ENCODE measurements at regions not wholly inside any gene's neighbourhood (a gene's known extent, or its start where the extent isn't known, plus 50 kb on each side); places are given as distances from the start of the nearest gene placed in this dataset.

- no peak for DNase-seq
Measured at GRCh38 chr11:129291546-129291945, 84.1 kb upstream of the BARX2 start.

DNA sequence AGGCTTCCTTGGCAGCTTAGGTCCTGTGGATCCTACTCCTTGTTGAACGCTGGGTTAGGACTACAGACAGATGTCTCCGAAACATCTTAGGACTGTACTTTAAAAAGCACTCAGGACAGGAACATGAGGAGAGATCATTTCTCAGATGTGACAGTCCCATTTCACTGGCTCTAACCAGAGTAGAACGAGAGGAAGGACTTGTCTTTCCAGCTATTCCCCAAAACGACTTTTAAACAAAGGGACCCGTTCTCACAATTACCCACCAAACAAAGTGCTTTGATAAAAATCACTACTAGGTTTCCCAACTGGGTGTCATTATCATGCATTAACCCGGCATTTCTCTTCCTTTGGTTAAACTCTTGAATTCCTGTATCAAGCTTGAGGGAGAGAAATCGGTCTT lies 84.7 kb upstream of the BARX2 start:
- no peak for DNase-seq

GRCh38 chr11:129289350-129290040 lies 86.2 kb upstream of the BARX2 start:
- no peak for DNase-seq

DNA sequence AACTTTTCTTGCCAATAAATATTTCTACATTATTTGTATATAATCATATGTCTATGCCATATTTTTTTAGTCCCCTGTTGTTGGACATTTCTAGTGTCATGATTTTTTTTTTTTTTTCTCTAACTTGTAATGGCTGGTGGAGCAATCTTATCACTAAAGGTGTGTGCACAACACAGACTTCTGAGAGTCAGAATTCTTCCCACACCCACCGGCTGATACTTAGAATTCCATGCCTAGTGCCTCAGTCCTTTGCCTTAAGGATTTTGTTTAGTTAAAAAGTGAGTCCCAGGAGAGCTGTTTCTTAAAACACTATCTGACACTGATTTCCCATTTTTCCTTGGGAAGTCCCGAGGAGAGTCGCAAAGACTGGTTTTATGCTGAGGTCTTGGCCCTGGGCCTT lies 87.7 kb upstream of the BARX2 start:
- no peak for DNase-seq

DNA sequence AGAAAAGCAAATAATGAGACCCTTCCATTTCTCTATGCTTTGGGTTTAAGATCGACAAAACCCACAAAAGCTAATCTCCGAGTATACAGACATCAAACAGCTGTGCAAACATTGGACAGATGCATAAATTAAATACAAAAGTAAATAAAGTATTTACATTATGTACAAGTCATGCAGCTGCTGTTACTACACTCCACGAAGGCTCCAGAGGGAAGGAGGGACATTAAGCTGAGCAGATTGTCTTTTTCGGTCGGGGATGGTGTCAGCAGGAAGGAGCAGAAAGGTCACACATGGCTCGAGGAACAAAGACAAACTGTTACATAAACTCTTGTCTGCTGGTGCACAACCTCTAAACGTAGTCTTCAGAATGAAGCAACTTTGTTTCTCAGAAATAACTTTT lies 88.8 kb upstream of the BARX2 start:
- no peak for DNase-seq

DNA sequence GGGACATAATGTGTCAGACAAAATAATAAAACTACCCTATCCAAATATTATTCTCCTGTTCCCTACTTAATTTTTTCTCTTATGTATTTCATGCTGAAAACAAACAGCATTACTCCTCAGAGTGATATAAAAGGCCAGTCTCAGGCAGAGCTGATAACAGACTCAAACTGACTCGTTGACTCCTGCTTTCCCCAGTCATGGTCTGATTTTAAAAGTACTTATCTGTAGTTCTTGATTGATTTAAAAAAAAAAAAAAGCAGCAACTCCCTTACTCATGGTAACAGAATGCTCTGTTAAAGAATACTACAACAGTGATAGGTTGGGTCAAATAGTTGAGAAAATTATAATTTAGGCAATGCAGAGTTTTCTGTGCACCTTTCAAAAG lies 90.3 kb upstream of the BARX2 start:
- DNase-seq = no peak

DNA sequence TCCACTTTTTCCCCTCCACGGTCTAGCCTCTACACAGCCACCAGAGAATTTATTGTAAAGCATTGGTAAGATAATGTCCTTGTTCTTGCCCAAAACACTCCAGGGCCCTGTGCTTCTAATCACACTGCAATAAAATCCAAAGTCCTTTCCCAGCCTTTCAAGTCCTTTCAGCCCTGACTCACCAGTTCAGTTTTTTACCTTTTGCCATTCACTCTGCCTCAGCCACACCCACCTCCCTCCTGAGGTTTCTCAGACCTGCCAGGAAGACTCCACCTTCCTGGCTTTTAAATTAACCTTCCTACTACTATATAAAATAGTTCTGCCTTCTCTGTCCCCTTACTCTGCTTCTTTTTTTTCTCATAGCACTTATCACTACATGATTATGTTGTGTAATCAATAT lies 91.0 kb upstream of the ARHGAP32 start:
- DNase-seq = no peak

DNA sequence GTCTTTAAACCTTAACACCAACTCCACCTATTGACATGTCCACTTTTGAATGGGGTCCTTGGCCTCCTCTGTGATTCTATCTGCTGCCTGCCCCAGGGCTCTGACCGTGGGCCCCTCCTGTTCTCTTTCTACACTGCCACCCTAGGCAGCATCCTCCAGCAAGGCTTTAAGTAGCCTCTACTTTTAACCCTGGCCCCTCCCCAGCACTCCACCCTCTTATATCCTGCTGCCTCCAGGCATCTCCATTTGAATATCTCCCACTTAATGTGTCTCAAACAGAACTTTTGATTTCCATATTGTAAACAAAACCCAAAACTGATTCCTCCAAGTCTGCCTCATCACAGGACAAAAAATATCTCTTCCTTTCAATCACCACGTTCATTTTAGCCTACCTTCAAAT lies 90.5 kb upstream of the ARHGAP32 start:
- no peak for DNase-seq

- no peak for DNase-seq
Measured at GRCh38 chr11:129281471-129282415, 89.6 kb upstream of the ARHGAP32 start.

DNA sequence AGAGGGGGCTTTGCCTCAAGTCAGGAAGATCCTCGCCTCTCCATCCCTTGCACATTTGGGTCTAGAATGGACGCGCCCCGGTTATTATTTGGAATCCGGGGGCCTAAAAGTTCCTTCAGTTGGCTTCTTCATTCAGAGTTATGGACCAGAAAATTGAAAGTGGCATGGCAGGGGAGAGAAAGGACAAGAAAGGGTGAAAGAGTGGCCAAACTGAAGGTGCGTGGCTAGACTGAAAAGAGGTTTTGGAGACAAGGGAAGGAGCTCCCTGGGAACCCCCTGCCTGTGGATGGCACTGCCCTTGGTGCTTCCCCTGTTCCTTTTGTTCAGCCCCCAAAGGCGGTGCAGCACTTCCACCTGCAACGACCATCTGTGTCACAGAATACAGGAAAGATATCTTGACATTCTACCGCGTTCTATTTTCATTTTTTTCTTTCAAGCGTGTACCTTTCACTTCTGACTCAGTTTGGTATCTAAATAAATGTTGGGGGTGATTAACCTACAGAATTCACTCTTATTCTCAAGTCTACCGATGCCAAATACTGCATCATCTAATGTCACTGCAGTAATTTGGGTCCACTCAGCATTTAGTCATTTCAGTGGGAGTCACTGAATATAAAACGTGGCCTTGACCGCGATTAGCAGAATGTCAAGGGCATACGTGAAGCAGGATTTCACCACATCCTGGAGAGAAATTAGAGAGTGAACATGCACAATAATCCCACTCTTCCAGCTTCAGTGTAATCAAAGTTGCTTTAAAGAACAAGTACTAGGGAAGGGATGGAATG lies 88.1 kb upstream of the ARHGAP32 start:
- no peak for DNase-seq

DNA sequence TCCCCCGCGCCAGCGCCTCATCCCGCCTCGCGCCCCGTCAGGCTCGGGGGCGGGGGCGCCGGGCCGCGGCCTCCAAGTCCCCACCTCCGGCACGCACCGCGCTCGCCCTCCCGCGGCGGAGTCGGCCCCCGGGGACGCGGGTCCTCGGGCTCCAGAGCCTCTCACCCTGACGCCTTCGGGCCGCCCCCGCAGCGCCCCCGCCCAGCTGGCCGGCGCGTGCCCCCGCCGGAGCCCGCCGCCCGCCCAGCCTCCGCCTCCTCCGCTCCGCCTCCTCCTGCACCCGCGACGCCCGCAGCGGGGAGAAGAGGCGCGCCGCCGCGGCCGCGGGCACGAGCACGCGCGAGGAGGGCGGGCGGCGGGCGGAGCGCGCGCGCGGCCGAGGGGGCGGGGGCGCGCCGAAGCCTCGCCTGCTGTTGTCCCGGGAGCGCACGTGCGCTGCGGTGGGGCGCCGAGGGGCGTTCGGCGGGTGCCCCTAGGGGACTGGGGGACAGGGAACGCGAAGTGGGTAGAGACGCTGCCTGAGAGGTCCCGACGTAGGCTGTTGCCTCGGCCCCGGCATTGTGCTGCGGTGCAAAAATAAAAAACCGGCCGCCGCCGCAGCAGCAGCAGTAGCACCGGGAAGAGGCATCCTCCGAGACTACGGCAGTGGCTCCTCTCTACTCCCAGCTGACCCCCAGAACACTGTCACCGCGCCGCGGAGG lies 87.4 kb upstream of the ARHGAP32 start:
- peak; percentile 78 for DNase-seq

- no peak for DNase-seq
Measured at GRCh38 chr11:129278586-129279319, 86.6 kb upstream of the ARHGAP32 start.

- DNase-seq = no peak
Measured at GRCh38 chr11:129277198-129277843, 85.2 kb upstream of the ARHGAP32 start.

- DNase-seq = no peak
Measured at GRCh38 chr11:129275828-129276227, 83.7 kb upstream of the ARHGAP32 start.

DNA sequence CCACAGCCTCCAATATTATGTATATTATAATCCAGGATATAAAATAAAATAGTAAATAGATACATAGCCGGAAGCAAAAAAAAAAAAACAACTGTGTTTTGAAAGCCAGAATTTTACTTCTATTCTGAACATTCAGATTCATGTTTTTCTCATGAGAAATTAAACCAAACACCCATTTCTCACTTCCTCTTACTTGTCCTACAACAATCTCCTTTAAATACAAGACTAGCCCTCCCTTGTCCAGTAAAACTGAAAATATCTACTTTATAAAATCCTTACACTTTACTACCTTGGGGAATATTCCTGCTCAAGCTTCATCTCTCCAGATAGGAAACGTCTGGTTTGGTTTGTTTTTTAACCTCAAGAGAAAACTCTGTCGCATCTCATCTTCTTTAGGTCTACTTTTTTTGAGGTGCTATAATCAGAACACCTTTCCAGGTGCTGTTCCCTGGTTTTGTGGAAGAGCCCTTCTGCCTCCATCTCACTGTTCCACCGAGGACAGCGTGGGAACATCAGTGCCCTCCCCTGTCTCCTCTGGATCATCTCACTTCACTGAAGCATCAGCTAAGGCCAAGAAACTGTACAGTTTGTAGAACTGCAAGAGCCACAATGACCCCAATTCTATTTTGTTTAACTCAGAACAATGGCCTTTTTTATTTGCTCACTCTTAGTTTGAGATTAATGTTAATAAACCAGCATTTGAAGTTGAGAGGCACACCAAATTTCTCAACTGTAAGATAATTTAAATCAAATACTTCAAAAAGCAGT lies 82.0 kb upstream of the ARHGAP32 start:
- no peak for DNase-seq

DNA sequence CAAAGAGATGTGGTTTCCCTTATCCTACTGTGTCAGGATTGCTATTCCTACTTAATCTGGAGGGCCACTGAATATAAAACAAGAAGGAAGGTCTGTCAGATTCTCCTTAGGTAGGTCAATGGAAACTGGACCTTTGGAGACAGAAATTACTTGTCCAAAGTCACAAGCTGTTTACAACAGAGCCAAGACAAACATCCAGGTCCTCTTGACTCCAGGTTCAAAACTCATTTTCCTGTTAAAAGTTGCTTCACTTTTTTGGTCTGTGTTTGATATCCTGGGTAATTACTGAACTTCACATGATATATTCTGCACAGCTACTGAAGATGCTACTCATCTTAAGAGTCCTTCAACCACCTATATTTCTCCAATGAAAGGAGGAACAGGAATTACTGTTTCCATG lies 81.2 kb upstream of the ARHGAP32 start:
- DNase-seq = no peak

- DNase-seq = no peak
Measured at GRCh38 chr11:129271030-129271429, 78.9 kb upstream of the ARHGAP32 start.

GRCh38 chr11:129270446-129270845 lies 78.3 kb upstream of the ARHGAP32 start:
- DNase-seq = no peak

DNA sequence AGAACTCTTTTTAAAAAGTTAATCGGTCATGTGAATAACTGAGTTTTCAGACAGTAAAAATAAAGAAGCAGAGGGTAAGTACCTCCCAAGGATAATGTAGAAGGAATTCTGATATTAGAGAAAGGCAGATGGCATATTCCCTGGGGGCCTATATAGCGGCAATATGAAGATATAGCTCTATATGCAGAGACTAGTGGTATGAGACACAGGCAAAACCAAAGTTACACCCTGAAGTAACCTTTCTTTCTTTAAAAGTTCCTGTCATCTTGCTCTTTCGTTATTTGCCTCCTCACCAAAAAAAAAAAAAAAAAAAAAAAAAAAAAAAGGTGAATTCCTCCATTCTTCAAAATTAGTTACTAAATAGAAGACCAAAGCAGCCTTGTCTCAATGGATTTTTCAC lies 76.2 kb upstream of the ARHGAP32 start:
- DNase-seq = no peak

GRCh38 chr11:129267716-129268115 lies 75.6 kb upstream of the ARHGAP32 start:
- no peak for DNase-seq

DNA sequence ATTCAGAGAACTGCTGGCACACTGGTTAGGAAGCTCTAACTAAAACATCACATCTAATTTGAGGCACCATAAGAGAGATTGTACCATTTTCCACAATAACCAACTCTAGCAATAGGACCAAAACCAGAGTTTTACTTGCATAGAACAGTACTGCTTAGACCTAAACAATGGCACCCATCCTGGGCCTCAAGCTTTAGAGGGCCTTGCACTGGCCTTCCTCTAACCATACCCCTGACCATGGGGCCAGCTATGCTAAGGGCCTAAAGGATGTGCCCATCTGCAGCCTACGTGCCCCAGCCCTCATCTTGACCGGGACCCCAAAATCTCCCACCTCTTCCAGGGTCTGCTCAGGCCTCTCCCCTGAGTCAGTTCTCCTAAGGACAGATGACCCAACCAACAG lies 74.4 kb upstream of the ARHGAP32 start:
- no peak for DNase-seq
